GM12878 (cell line): ENCODE measurements at regions not wholly inside any gene's neighbourhood (a gene's known extent, or its start where the extent isn't known, plus 50 kb on each side); places are given as distances from the start of the nearest gene placed in this dataset.

ENCODE experiments used
- ATAC-seq: fragments of 200-7000 bp; cut with Tn5 transposase; 3 replicates; pipeline ENCODE4 v1.9.1; 2020; ENCODE audit warnings: mild to moderate bottlenecking, moderate library complexity
- BruUV-seq: library from RNA; stranded (reverse); fragments of 400-500 nt; replicated peaks from 2 replicates; lab custom pipeline; 2021; lab: Mats Ljungman, UMichigan
- CTCF ChIA-PET: fragments of 300-600 bp; sonication (Branson Sonifier 250); formaldehyde crosslinking; extraction: SDS; loops from one replicate; lab custom pipeline; 2021; ENCODE audit warnings: inconsistent platforms; lab: Yijun Ruan, JAX
- POLR2A ChIA-PET: fragments of 350-600 bp; formaldehyde crosslinking; extraction: SDS; loops from one replicate; lab custom pipeline; 2021; ENCODE audit warnings: inconsistent platforms; lab: Charles Lee
- RAD21 ChIA-PET: fragments of 300-600 bp; sonication (Branson Sonifier 250); formaldehyde crosslinking; loops from one replicate; lab custom pipeline; 2023; ENCODE audit warnings: antibody characterized with exemption; ENCODE audit not compliant: unreplicated experiment; lab: Charles Lee
- SMC1A ChIA-PET: fragments of 300-600 bp; sonication (Branson Sonifier 250); formaldehyde crosslinking; loops from one replicate; lab custom pipeline; 2023; ENCODE audit not compliant: unreplicated experiment, uncharacterized antibody; lab: Charles Lee
- DNase-seq: peaks from one replicate; pipeline ENCODE4 v3.0.0-alpha.2; 2011; ENCODE audit warnings: low read depth, low spot score
- FAIRE-seq: peaks from 3 replicates; lab custom pipeline; 2011; peaks lifted over from hg19 to GRCh38; lab: Jason Lieb, UNC
- H2AFZ ChIP-seq: 2 replicates; pipeline ENCODE4 v1.6.0; 2011; ENCODE audit warnings: low read depth, low read length, control low read depth; ENCODE audit not compliant: control insufficient read depth
- H3K27ac ChIP-seq: 2 replicates; pipeline ENCODE4 v1.5.1; 2011; ENCODE audit warnings: control low read depth; ENCODE audit not compliant: control insufficient read depth, insufficient read depth
- H3K27me3 ChIP-seq, 2 experiments: replicated peaks in 1 of 2; 2 replicates each; pipeline versions ENCODE4 v1.6.0 to v1.6.1; 2011; ENCODE audit warnings: low read length in 1 of 2; ENCODE audit not compliant: control insufficient read depth in 2 of 2, insufficient read depth in 2 of 2
- H3K36me3 ChIP-seq, 2 experiments: 2 replicates each; pipeline ENCODE4 v1.5.1; 2011; ENCODE audit warnings: low read length in 1 of 2; ENCODE audit not compliant: control insufficient read depth in 2 of 2, insufficient read depth in 2 of 2
- H3K4me1 ChIP-seq: 2 replicates; pipeline ENCODE4 v1.6.1; 2011; ENCODE audit warnings: mild to moderate bottlenecking, low read length, moderate library complexity, mixed read lengths; ENCODE audit not compliant: control insufficient read depth, insufficient read depth
- H3K4me2 ChIP-seq: 2 replicates; pipeline ENCODE4 v1.6.0; 2011; ENCODE audit warnings: control low read depth; ENCODE audit not compliant: control insufficient read depth, insufficient read depth
- H3K4me3 ChIP-seq: fragments of 200-600 bp; sonication (generic); 2 replicates; pipeline ENCODE4 v1.5.1; 2016
- H3K79me2 ChIP-seq: 2 replicates; pipeline ENCODE4 v1.6.0; 2011; ENCODE audit warnings: low read length; ENCODE audit not compliant: control insufficient read depth, insufficient read depth
- H3K9ac ChIP-seq: 2 replicates; pipeline ENCODE4 v1.8.0; 2011; ENCODE audit warnings: low read length, control low read depth, mixed read lengths; ENCODE audit not compliant: control insufficient read depth, insufficient read depth
- H3K9me3 ChIP-seq: replicated peaks from 3 replicates; pipeline ENCODE4 v1.5.1; 2011; ENCODE audit warnings: mild to moderate bottlenecking, low read length; ENCODE audit not compliant: control insufficient read depth, insufficient read depth
- H4K20me1 ChIP-seq: 2 replicates; pipeline ENCODE4 v1.6.0; 2011; ENCODE audit not compliant: control insufficient read depth, insufficient read depth
- BHLHE40 ChIP-seq, 2 experiments: fragments of 450-650 bp in 1 of 2; IDR thresholded peaks; 2 replicates each; pipeline ENCODE4 v1.6.1; 2011 to 2017; ENCODE audit warnings: low read depth in 2 of 2, borderline replicate concordance in 1 of 2, improper control_type of control experiment in 1 of 2, low read length in 1 of 2, mild to moderate bottlenecking in 1 of 2
- CBX5 ChIP-seq: sonication (generic); IDR thresholded peaks from 2 replicates; pipeline ENCODE4 v1.6.1; 2016; ENCODE audit warnings: low read depth, moderate library complexity, mild to moderate bottlenecking, inconsistent platforms
- CHD4 ChIP-seq: fragments of 200-600 bp; sonication (generic); IDR thresholded peaks from 2 replicates; pipeline ENCODE4 v1.6.1; 2016; ENCODE audit warnings: mild to moderate bottlenecking
- NFXL1 ChIP-seq: fragments of 450-650 bp; IDR thresholded peaks from 2 replicates; pipeline ENCODE4 v1.6.1; 2017; ENCODE audit warnings: antibody characterized with exemption, mild to moderate bottlenecking, borderline replicate concordance
- SKIL ChIP-seq: fragments of 450-650 bp; IDR thresholded peaks from 2 replicates; pipeline ENCODE4 v1.6.1; 2017; ENCODE audit warnings: mild to moderate bottlenecking, low read depth, inconsistent platforms; ENCODE audit not compliant: poor library complexity, severe bottlenecking
- SMC3 ChIP-seq: IDR thresholded peaks from 2 replicates; pipeline ENCODE4 v1.6.1; 2011; ENCODE audit warnings: low read length, improper control_type of control experiment, borderline replicate concordance
- SP1 ChIP-seq: IDR thresholded peaks from one replicate; pipeline ENCODE4 v1.6.1; 2011; ENCODE audit warnings: low read depth, low read length
- SPI1 ChIP-seq: IDR thresholded peaks from 2 replicates; pipeline ENCODE4 v1.6.1; 2011; ENCODE audit warnings: low read depth, mild to moderate bottlenecking, low read length, moderate library complexity, borderline replicate concordance; ENCODE audit not compliant: insufficient read depth
- SREBF1 ChIP-seq: IDR thresholded peaks from 2 replicates; pipeline ENCODE4 v1.6.1; 2012; ENCODE audit warnings: mild to moderate bottlenecking, low read length
- SUZ12 ChIP-seq: fragments of 200-600 bp; sonication (generic); IDR thresholded peaks from one replicate; pipeline ENCODE4 v1.6.1; 2018; ENCODE audit warnings: antibody characterized with exemption, mild to moderate bottlenecking; ENCODE audit not compliant: unreplicated experiment
- YBX1 ChIP-seq: fragments of 450-650 bp; IDR thresholded peaks from 2 replicates; pipeline ENCODE4 v1.6.1; 2016; ENCODE audit warnings: antibody characterized with exemption
- ZNF217 ChIP-seq: fragments of 450-650 bp; IDR thresholded peaks from 2 replicates; pipeline ENCODE4 v1.6.1; 2017; ENCODE audit warnings: antibody characterized with exemption, mild to moderate bottlenecking
- WGBS: methylation state at CpG from one replicate; pipeline ENCODE4 v1.1.6; 2016; ENCODE audit warnings: low lambda C conversion rate; ENCODE audit not compliant: insufficient replicate concordance, insufficient coverage; ENCODE audit errors: missing lambda C conversion rate; 5-methylcytosine and 5-hydroxymethylcytosine counted together
- in situ Hi-C: fragments of 300-500 bp; cut with MboI; formaldehyde crosslinking; loops from 9 replicates; pipeline ENCODE4 v1.14.3; 2018; ENCODE audit warnings: mixed read lengths
- intact Hi-C: fragments of 100-400 bp; cut with micrococcal nuclease; formaldehyde crosslinking; loops from one replicate; pipeline ENCODE4 v1.14.2; 2022; ENCODE audit not compliant: unreplicated experiment
- TF ChIP-seq, protein P1 (sequence below): fragments of 450-650 bp; formaldehyde crosslinking; IDR thresholded peaks from 2 replicates; pipeline ENCODE4 v1.5.0; 2022; ENCODE audit warnings: mild to moderate bottlenecking, missing genetic modification characterization
- TF ChIP-seq, protein P2 (sequence below): fragments of 450-650 bp; IDR thresholded peaks from 2 replicates; pipeline ENCODE4 v1.6.1; 2017; ENCODE audit warnings: mild to moderate bottlenecking, moderate library complexity
- TF ChIP-seq, protein P3 (sequence below): IDR thresholded peaks from 2 replicates; pipeline ENCODE4 v1.6.1; 2012; ENCODE audit warnings: low read depth, low read length, improper control_type of control experiment

GRCh38 chr6:168793649-168794048, 352.7 kb downstream of the SMOC2 start:
- FAIRE-seq (no peak), DNase-seq (no peak)
- Histone ChIP-seq H3K79me2 (no peaks in the 10 kb centered on the region), H3K4me1 (no peaks in the 10 kb centered on the region), H2AFZ (no peak overlapping the region), H4K20me1 (no peaks in the 10 kb centered on the region), H3K4me3 (no peak overlapping the region), H3K27ac (no peak overlapping the region), H3K9me3 (no peaks in the 10 kb centered on the region; the same call in 2 of the 3 replicates), H3K4me2 (no peak overlapping the region), H3K27me3 (no peaks in the 10 kb centered on the region), H3K9ac (no peak overlapping the region)
- SMC1A ChIA-PET: no interaction called here
- RAD21 ChIA-PET: no interaction called here
- POLR2A ChIA-PET: no interaction called here
- in situ Hi-C loops: no loop called here
- intact Hi-C loops: no loop called here
- WGBS: 18% methylated on average over 6 of the region's 6 CpGs
- TF ChIP-seq SMC3: no peak
- TF ChIP-seq CBX5: no peak
- TF ChIP-seq SKIL: no peak
- TF ChIP-seq SP1: no peak
- TF ChIP-seq SPI1: no peak
- TF ChIP-seq ZNF217: no peak
- TF ChIP-seq SREBF1: no peak
- no peak for TF ChIP-seq CHD4
- TF ChIP-seq, protein P1, sequence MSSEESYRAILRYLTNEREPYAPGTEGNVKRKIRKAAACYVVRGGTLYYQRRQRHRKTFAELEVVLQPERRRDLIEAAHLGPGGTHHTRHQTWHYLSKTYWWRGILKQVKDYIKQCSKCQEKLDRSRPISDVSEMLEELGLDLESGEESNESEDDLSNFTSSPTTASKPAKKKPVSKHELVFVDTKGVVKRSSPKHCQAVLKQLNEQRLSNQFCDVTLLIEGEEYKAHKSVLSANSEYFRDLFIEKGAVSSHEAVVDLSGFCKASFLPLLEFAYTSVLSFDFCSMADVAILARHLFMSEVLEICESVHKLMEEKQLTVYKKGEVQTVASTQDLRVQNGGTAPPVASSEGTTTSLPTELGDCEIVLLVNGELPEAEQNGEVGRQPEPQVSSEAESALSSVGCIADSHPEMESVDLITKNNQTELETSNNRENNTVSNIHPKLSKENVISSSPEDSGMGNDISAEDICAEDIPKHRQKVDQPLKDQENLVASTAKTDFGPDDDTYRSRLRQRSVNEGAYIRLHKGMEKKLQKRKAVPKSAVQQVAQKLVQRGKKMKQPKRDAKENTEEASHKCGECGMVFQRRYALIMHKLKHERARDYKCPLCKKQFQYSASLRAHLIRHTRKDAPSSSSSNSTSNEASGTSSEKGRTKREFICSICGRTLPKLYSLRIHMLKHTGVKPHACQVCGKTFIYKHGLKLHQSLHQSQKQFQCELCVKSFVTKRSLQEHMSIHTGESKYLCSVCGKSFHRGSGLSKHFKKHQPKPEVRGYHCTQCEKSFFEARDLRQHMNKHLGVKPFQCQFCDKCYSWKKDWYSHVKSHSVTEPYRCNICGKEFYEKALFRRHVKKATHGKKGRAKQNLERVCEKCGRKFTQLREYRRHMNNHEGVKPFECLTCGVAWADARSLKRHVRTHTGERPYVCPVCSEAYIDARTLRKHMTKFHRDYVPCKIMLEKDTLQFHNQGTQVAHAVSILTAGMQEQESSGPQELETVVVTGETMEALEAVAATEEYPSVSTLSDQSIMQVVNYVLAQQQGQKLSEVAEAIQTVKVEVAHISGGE (CRISPR knock-in tag): no peak
- TF ChIP-seq, protein P2, sequence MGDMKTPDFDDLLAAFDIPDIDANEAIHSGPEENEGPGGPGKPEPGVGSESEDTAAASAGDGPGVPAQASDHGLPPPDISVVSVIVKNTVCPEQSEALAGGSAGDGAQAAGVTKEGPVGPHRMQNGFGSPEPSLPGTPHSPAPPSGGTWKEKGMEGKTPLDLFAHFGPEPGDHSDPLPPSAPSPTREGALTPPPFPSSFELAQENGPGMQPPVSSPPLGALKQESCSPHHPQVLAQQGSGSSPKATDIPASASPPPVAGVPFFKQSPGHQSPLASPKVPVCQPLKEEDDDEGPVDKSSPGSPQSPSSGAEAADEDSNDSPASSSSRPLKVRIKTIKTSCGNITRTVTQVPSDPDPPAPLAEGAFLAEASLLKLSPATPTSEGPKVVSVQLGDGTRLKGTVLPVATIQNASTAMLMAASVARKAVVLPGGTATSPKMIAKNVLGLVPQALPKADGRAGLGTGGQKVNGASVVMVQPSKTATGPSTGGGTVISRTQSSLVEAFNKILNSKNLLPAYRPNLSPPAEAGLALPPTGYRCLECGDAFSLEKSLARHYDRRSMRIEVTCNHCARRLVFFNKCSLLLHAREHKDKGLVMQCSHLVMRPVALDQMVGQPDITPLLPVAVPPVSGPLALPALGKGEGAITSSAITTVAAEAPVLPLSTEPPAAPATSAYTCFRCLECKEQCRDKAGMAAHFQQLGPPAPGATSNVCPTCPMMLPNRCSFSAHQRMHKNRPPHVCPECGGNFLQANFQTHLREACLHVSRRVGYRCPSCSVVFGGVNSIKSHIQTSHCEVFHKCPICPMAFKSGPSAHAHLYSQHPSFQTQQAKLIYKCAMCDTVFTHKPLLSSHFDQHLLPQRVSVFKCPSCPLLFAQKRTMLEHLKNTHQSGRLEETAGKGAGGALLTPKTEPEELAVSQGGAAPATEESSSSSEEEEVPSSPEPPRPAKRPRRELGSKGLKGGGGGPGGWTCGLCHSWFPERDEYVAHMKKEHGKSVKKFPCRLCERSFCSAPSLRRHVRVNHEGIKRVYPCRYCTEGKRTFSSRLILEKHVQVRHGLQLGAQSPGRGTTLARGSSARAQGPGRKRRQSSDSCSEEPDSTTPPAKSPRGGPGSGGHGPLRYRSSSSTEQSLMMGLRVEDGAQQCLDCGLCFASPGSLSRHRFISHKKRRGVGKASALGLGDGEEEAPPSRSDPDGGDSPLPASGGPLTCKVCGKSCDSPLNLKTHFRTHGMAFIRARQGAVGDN: no peak
- TF ChIP-seq, protein P3, sequence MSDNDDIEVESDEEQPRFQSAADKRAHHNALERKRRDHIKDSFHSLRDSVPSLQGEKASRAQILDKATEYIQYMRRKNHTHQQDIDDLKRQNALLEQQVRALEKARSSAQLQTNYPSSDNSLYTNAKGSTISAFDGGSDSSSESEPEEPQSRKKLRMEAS: no peak
- no peak for TF ChIP-seq SUZ12
- no peak for TF ChIP-seq YBX1
- TF ChIP-seq NFXL1: no peak
- no peak for TF ChIP-seq BHLHE40 (IDR thresholded peaks at IDR 0.05; ENCODE audit: borderline replicate concordance in 1 of 2, low read depth in 2 of 2, low read length in 1 of 2)
- TF ChIP-seq, all 136 proteins: peak for 0
- CTCF ChIA-PET: no interaction called here
- BruUV-seq: no TSS peak
- no peaks in the 10 kb centered on the region for H3K36me3 ChIP-seq
- ATAC-seq: no peak
